GM12875 (cell line): ENCODE measurements at regions not wholly inside any gene's neighbourhood (a gene's known extent, or its start where the extent isn't known, plus 50 kb on each side); places are given as distances from the start of the nearest gene placed in this dataset.

ENCODE experiments used
- H3K4me3 ChIP-seq: one replicate; pipeline ENCODE4 v1.5.1; 2011; ENCODE audit warnings: low read depth, low read length, control low read depth
- CTCF ChIP-seq: IDR thresholded peaks from 2 replicates; pipeline ENCODE4 v1.5.1; 2011; ENCODE audit warnings: low read depth, mild to moderate bottlenecking, control low read depth, inconsistent platforms, low read length, moderate library complexity, borderline replicate concordance; ENCODE audit not compliant: insufficient read depth

- TF ChIP-seq CTCF, result no peak
- H3K4me3 ChIP-seq, result no peak overlapping the region
Observed at GRCh38 chr17:65364438-65364837, 197.0 kb downstream of the AXIN2 start.

GRCh38 chr17:65362826-65363225 is 198.6 kb downstream of the AXIN2 start:
- H3K4me3 ChIP-seq, result no peak overlapping the region
- no peak for TF ChIP-seq CTCF

- no peak overlapping the region for H3K4me3 ChIP-seq
- no peak for TF ChIP-seq CTCF
Observed at GRCh38 chr17:65360961-65361552, 200.4 kb downstream of the AXIN2 start.

- TF ChIP-seq CTCF, result no peak
- no peak overlapping the region for H3K4me3 ChIP-seq
Observed at GRCh38 chr17:65359016-65359415, 202.4 kb downstream of the AXIN2 start.

GRCh38 chr17:65356536-65356935 is 204.9 kb downstream of the AXIN2 start:
- no peak overlapping the region for H3K4me3 ChIP-seq
- no peak for TF ChIP-seq CTCF

- no peak overlapping the region for H3K4me3 ChIP-seq
- no peak for TF ChIP-seq CTCF
Observed at GRCh38 chr17:65355246-65355645, 206.2 kb downstream of the AXIN2 start.

GRCh38 chr17:65349916-65350315 is 211.5 kb downstream of the AXIN2 start:
- H3K4me3 ChIP-seq, result no peak overlapping the region
- TF ChIP-seq CTCF, result no peak
